ENCODE measurements at regions not wholly inside any gene's neighbourhood (a gene's known extent, or its start where the extent isn't known, plus 50 kb on each side); places are given as distances from the start of the nearest gene placed in this dataset.

- BruUV-seq (replicated peaks), result no TSS peak
Measured at GRCh38 chr17:14468858-14469257, 168.0 kb downstream of the HS3ST3B1 start.

GRCh38 chr17:14461227-14461548 lies 160.3 kb downstream of the HS3ST3B1 start:
- Mint-ChIP-seq H3K36me3 (ENCODE audit: insufficient read depth, unreplicated experiment) (no peaks in the 10 kb centered on the region), H3K27me3 (ENCODE audit: insufficient read depth, unreplicated experiment) (no peaks in the 10 kb centered on the region), H3K4me3 (ENCODE audit: unreplicated experiment) (no peak overlapping the region), H3K4me1 (ENCODE audit: low read depth, unreplicated experiment) (no peaks in the 10 kb centered on the region), H3K9me3 (ENCODE audit: unreplicated experiment) (peaks cover under 1% of the 10 kb centered on the region), H3K27ac (ENCODE audit: unreplicated experiment) (no peak overlapping the region)
- H3K27me3 ChIP-seq (replicated peaks; ENCODE audit: control insufficient read depth, insufficient read depth, low read length), result no peaks in the 10 kb centered on the region
- no peaks in the 10 kb centered on the region for H3K4me1 ChIP-seq
- no peaks in the 10 kb centered on the region for H3K36me3 ChIP-seq (ENCODE audit: control insufficient read depth, insufficient read depth, low read length)
- ChIA-PET CTCF (no interaction called here), POLR2A (no interaction called here)
- intact Hi-C loops (cut with micrococcal nuclease; ENCODE audit: unreplicated experiment), result no loop called here
- no peaks in the 10 kb centered on the region for H3K9me3 ChIP-seq
- no TSS peak for BruUV-seq (replicated peaks)
- TF ChIP-seq CTCF (IDR thresholded peaks at IDR 0.05; ENCODE audit: insufficient read depth in 1 of 2, low read depth in 1 of 2, low read length in 1 of 2, severe bottlenecking in 1 of 2, unreplicated experiment in 1 of 2), result no peak
- H3K4me3 ChIP-seq (ENCODE audit: low read depth, low read length), result no peak overlapping the region
- no peak for DNase-seq

More at GRCh38 chr17:14468858-14469257, 168.0 kb downstream of the HS3ST3B1 start:
- Histone ChIP-seq H3K4me1 (no peaks in the 10 kb centered on the region), H3K27me3 (replicated peaks; ENCODE audit: control insufficient read depth, insufficient read depth, low read length) (no peaks in the 10 kb centered on the region), H3K4me3 (ENCODE audit: low read depth, low read length) (no peak overlapping the region), H3K9me3 (no peaks in the 10 kb centered on the region), H3K36me3 (ENCODE audit: control insufficient read depth, insufficient read depth, low read length) (no peaks in the 10 kb centered on the region)
- no peaks in the 10 kb centered on the region for H3K9me3 Mint-ChIP-seq (ENCODE audit: unreplicated experiment)
- H3K27me3 Mint-ChIP-seq (ENCODE audit: insufficient read depth, unreplicated experiment), result no peaks in the 10 kb centered on the region
- H3K4me1 Mint-ChIP-seq (ENCODE audit: low read depth, unreplicated experiment), result no peaks in the 10 kb centered on the region
- H3K36me3 Mint-ChIP-seq (ENCODE audit: insufficient read depth, unreplicated experiment), result no peaks in the 10 kb centered on the region
- intact Hi-C loops (cut with micrococcal nuclease; ENCODE audit: unreplicated experiment), result no loop called here
- DNase-seq, result no peak
- CTCF ChIA-PET, result no interaction called here
- H3K27ac Mint-ChIP-seq (ENCODE audit: unreplicated experiment), result no peak overlapping the region
- no peak overlapping the region for H3K4me3 Mint-ChIP-seq (ENCODE audit: unreplicated experiment)
- no peak for TF ChIP-seq CTCF (IDR thresholded peaks at IDR 0.05; ENCODE audit: insufficient read depth in 1 of 2, low read depth in 1 of 2, low read length in 1 of 2, severe bottlenecking in 1 of 2, unreplicated experiment in 1 of 2)
- POLR2A ChIA-PET, result no interaction called here

GRCh38 chr17:14460516-14461226 lies 159.8 kb downstream of the HS3ST3B1 start:
- TF ChIP-seq CTCF (IDR thresholded peaks at IDR 0.05; ENCODE audit: insufficient read depth in 1 of 2, low read depth in 1 of 2, low read length in 1 of 2, severe bottlenecking in 1 of 2, unreplicated experiment in 1 of 2), result no peak
- intact Hi-C loops (cut with micrococcal nuclease; ENCODE audit: unreplicated experiment), result no loop called here
- Mint-ChIP-seq H3K9me3 (ENCODE audit: unreplicated experiment) (peaks cover 6% of the 10 kb centered on the region), H3K27ac (ENCODE audit: unreplicated experiment) (no peak overlapping the region), H3K4me3 (ENCODE audit: unreplicated experiment) (no peak overlapping the region), H3K27me3 (ENCODE audit: insufficient read depth, unreplicated experiment) (no peaks in the 10 kb centered on the region), H3K4me1 (ENCODE audit: low read depth, unreplicated experiment) (no peaks in the 10 kb centered on the region), H3K36me3 (ENCODE audit: insufficient read depth, unreplicated experiment) (no peaks in the 10 kb centered on the region)
- H3K9me3 ChIP-seq, result no peaks in the 10 kb centered on the region
- no peaks in the 10 kb centered on the region for H3K4me1 ChIP-seq
- no peaks in the 10 kb centered on the region for H3K36me3 ChIP-seq (ENCODE audit: control insufficient read depth, insufficient read depth, low read length)
- no peak for DNase-seq
- H3K27me3 ChIP-seq (replicated peaks; ENCODE audit: control insufficient read depth, insufficient read depth, low read length), result no peaks in the 10 kb centered on the region
- no TSS peak for BruUV-seq (replicated peaks)
- H3K4me3 ChIP-seq (ENCODE audit: low read depth, low read length), result no peak overlapping the region
- POLR2A ChIA-PET, result no interaction called here
- CTCF ChIA-PET, result no interaction called here

All from Caco-2 (cell line).